Mucosa of descending colon (tissue), 3 donors: ENCODE measurements at regions not wholly inside any gene's neighbourhood (a gene's known extent, or its start where the extent isn't known, plus 50 kb on each side); places are given as distances from the start of the nearest gene placed in this dataset.

Source experiments
- ATAC-seq: fragments of 200-7000 bp; cut with Tn5 transposase; one replicate; pipeline ENCODE4 v1.9.1; 2020; ENCODE audit warnings: mild to moderate bottlenecking, moderate library complexity
- DNase-seq, 3 donors: peaks; one replicate each; pipeline ENCODE4 v3.0.0-alpha.2; 2020
- H3K36me3 ChIP-seq: fragments of 200-600 bp; one replicate; pipeline ENCODE4 v1.8.0; 2021; ENCODE audit warnings: low read depth, mild to moderate bottlenecking
- H3K4me1 ChIP-seq: fragments of 200-600 bp; one replicate; pipeline ENCODE4 v1.8.0; 2021; ENCODE audit warnings: low read depth, mild to moderate bottlenecking
- H3K4me3 ChIP-seq: fragments of 200-600 bp; one replicate; pipeline ENCODE4 v1.8.0; 2021; ENCODE audit warnings: mild to moderate bottlenecking
- H3K9me3 ChIP-seq: fragments of 200-600 bp; one replicate; pipeline ENCODE4 v1.8.0; 2021; ENCODE audit warnings: mild to moderate bottlenecking
- intact Hi-C, 2 donors: fragments of 100-400 bp; cut with DNase I in 1 of 2; cut with micrococcal nuclease in 1 of 2; formaldehyde crosslinking; loops; one replicate each; pipeline versions ENCODE4 v1.11.0 to v1.11.1; 2022; cut with DNase I, micrococcal nuclease
- TF ChIP-seq, protein P1 (sequence below): fragments of 200-600 bp; IDR thresholded peaks from one replicate; pipeline ENCODE4 v1.8.0; 2022; ENCODE audit warnings: antibody characterized with exemption, mild to moderate bottlenecking
- donor health status: DM: no; HTN: no; CAD: no; lungs with moderate emphysema.
- donor health status: DM: no; HTN: no; CAD: no.
- donor health status: DM: no; HTN: yes; CAD: no.

DNA sequence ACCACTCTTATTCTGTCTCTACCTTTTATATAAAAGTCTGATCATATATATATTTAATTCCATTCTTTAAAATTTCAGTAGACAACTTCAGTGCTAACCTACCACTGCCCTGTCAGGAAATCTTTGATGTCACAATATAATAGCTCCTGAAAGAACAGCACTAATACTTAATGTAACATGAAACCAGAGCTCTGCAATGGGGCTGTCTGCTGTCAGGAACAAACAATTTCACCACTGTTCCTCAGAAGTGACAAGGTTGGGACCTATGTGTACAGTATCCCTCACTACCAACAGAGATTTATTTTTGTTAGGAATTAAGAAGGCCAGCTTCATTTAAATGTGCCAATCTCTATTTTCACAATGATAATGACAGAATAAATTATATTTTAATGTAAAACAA is 165.5 kb upstream of the C11orf58 start:
- DNase-seq (no peak), ATAC-seq (no peak)
- Histone ChIP-seq H3K36me3 (no peaks in the 10 kb centered on the region), H3K9me3 (no peaks in the 10 kb centered on the region), H3K4me1 (no peaks in the 10 kb centered on the region), H3K4me3 (no peak overlapping the region)
- intact Hi-C loops: no loop called here
- TF ChIP-seq, protein P1, sequence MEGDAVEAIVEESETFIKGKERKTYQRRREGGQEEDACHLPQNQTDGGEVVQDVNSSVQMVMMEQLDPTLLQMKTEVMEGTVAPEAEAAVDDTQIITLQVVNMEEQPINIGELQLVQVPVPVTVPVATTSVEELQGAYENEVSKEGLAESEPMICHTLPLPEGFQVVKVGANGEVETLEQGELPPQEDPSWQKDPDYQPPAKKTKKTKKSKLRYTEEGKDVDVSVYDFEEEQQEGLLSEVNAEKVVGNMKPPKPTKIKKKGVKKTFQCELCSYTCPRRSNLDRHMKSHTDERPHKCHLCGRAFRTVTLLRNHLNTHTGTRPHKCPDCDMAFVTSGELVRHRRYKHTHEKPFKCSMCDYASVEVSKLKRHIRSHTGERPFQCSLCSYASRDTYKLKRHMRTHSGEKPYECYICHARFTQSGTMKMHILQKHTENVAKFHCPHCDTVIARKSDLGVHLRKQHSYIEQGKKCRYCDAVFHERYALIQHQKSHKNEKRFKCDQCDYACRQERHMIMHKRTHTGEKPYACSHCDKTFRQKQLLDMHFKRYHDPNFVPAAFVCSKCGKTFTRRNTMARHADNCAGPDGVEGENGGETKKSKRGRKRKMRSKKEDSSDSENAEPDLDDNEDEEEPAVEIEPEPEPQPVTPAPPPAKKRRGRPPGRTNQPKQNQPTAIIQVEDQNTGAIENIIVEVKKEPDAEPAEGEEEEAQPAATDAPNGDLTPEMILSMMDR: no peak

DNA sequence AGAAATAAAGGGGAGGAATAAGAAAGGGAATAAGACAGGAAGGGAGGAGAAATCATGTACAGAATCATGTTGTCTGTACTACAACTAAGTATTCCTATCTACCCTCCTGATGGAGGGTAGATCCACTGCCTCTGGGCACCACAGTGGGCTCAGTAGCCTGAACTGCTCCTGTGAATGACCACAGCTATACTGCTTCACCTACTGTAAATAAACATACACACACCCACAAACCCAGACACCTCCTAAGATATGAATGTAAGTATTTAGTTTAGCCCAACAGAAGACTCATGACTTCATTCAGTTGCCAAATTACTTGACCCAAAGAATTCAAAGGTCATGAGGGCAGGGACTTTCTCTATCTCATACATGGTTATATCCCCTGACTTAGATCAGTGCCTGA is 177.3 kb upstream of the C11orf58 start:
- intact Hi-C loops: no loop called here
- Histone ChIP-seq H3K4me1 (no peaks in the 10 kb centered on the region), H3K36me3 (no peaks in the 10 kb centered on the region), H3K4me3 (no peak overlapping the region), H3K9me3 (no peaks in the 10 kb centered on the region)
- DNase-seq (no peak), ATAC-seq (no peak)
- TF ChIP-seq, protein P1: no peak

DNA sequence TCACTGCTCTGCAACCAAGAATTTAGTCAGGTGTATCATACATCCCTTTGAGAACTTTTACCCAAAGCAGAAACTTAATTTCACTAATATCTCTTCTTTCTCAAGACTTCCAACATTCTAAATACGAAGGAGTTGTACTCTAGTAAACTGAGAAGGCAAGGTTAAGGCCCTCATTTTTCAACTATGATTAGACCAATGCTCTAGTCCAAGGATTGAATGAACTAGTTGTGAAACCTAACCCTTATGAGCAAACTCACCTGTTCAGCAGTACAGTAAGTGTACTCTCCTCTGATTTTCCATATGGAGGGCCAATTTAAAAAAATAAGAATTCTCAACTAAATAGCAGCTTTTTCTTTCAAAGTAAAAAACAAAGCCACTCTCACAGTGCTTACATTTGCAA is 180.0 kb upstream of the C11orf58 start:
- no peak for ATAC-seq
- no peaks in the 10 kb centered on the region for H3K4me1 ChIP-seq
- no peak for DNase-seq
- TF ChIP-seq, protein P1: no peak
- H3K9me3 ChIP-seq: no peaks in the 10 kb centered on the region
- intact Hi-C loops: no loop called here
- no peaks in the 10 kb centered on the region for H3K36me3 ChIP-seq
- no peak overlapping the region for H3K4me3 ChIP-seq

DNA sequence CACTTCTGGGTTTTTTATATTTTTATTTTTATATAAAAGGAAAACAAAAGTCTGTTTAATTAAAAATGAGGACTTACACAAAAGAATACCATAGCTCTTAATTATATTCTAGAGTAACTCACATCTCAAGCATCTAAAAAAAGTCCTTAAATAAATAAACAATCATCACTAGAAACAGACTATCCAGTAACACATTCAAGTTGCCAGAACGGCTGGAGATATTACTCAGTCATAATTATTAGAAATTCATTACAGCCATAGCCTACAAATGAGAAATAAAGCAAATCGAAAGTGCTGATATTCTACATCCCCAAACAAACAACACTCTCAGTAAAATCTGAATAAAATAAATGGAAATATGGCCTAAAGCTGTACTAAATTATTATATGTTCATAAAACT is 182.5 kb upstream of the C11orf58 start:
- TF ChIP-seq, protein P1: no peak
- Histone ChIP-seq H3K9me3 (no peaks in the 10 kb centered on the region), H3K4me1 (no peaks in the 10 kb centered on the region), H3K36me3 (no peaks in the 10 kb centered on the region), H3K4me3 (no peak overlapping the region)
- ATAC-seq: no peak
- intact Hi-C loops: no loop called here
- DNase-seq: no peak

DNA sequence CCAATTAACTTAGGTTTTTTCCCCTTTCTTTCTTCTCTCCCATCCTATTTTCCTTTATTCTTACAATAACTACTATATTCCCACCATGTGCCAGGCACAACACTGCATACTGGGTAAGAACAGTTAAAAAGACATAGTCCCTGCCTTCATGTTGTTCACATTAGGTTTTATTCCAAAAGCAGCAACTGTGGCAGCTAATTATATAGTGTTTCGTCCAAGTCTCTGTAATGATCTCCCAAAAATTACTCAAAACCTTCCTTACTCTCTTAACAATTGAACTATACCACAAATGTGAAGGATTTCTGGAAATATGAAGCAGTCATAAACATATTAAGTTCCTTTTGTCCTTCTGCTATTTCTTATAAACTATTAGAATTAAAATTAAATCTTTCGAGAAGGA is 184.1 kb upstream of the C11orf58 start:
- no peaks in the 10 kb centered on the region for H3K9me3 ChIP-seq
- no peaks in the 10 kb centered on the region for H3K4me1 ChIP-seq
- ATAC-seq: no peak
- no peak for DNase-seq
- no peaks in the 10 kb centered on the region for H3K36me3 ChIP-seq
- no peak overlapping the region for H3K4me3 ChIP-seq
- TF ChIP-seq, protein P1: no peak
- intact Hi-C loops: no loop called here

DNA sequence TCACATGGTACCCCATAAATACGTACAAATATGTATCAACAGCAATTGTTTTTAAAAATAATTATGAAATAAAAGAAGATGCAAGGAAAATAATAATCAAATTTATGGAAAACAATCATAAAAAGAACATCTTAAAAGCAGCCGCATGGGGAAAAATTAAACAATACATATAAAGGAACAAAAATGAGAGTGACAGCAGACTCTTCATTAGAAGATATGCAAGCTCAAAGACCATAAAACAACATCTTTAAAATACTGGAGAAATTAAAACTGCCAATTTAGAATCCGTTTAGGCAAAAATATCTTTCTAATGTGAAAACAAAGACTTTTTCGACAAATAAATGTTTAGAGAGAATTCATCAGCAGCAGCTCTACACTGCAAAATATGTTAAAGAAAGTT is 190.6 kb upstream of the C11orf58 start:
- H3K4me1 ChIP-seq: no peaks in the 10 kb centered on the region
- TF ChIP-seq, protein P1: no peak
- intact Hi-C loops: no loop called here
- H3K36me3 ChIP-seq: no peaks in the 10 kb centered on the region
- DNase-seq (no peak), ATAC-seq (no peak)
- peaks cover 4% of the 10 kb centered on the region for H3K9me3 ChIP-seq
- no peak overlapping the region for H3K4me3 ChIP-seq
